ENCODE measurements at regions not wholly inside any gene's neighbourhood (a gene's known extent, or its start where the extent isn't known, plus 50 kb on each side); places are given as distances from the start of the nearest gene placed in this dataset.

GRCh38 chr2:9744256-9745004, 98.8 kb upstream of the TAF1B start:
- H3K27ac ChIP-seq = no peak overlapping the region
- no peaks in the 10 kb centered on the region for H3K36me3 ChIP-seq
- no peak overlapping the region for H3K4me3 ChIP-seq
- no peak for DNase-seq
- H3K4me1 ChIP-seq = peaks cover 0 to 4% (median 2%) of the 10 kb centered on the region in 6 donors
- peaks cover 0 to 10% (median 0%) of the 10 kb centered on the region in 7 donors for H3K27me3 ChIP-seq (replicated peaks in 1 of 7)
- intact Hi-C loops (cut with DNase I; ENCODE audit: low total_unique reads) = no loop called here
- 58 to 82% (median 75%) methylated on average over 12 of the region's 12 CpGs for whole genome bisulfite sequencing, 5 donors
- peaks cover 0 to 5% (median 0%) of the 10 kb centered on the region in 8 donors for H3K9me3 ChIP-seq
- no peak for TF ChIP-seq POLR2AphosphoS5 (IDR thresholded peaks at IDR 0.05)
- no peak for TF ChIP-seq POLR2A (IDR thresholded peaks at IDR 0.05)
- no peak for TF ChIP-seq CTCF (IDR thresholded peaks at IDR 0.05 in 8 of 11, conservative IDR thresholded peaks at IDR 0.05 in 3 of 11)

- intact Hi-C loops (cut with DNase I; ENCODE audit: low total_unique reads) = no loop called here
- 61 to 82% (median 79%) methylated on average over 3 of the region's 3 CpGs for WGBS, 5 donors
- DNase-seq = no peak
Observed at GRCh38 chr2:9745153-9745899, 97.9 kb upstream of the TAF1B start.

GRCh38 chr2:9747396-9747795, 95.9 kb upstream of the TAF1B start:
- Histone ChIP-seq H3K4me1 (peaks cover 0 to 3% (median 1%) of the 10 kb centered on the region in 6 donors), H3K36me3 (no peaks in the 10 kb centered on the region), H3K9me3 (peaks cover 0 to 5% (median 0%) of the 10 kb centered on the region in 8 donors), H3K27me3 (replicated peaks in 1 of 7) (peaks cover 0 to 12% (median 0%) of the 10 kb centered on the region in 7 donors), H3K27ac (no peak overlapping the region), H3K4me3 (no peak overlapping the region)
- 86 to 95% (median 89%) methylated on average over 4 of the region's 4 CpGs for WGBS, 5 donors
- no peak for DNase-seq
- TF ChIP-seq POLR2AphosphoS5 (IDR thresholded peaks at IDR 0.05) (no peak), POLR2A (IDR thresholded peaks at IDR 0.05) (no peak), CTCF (IDR thresholded peaks at IDR 0.05 in 8 of 11, conservative IDR thresholded peaks at IDR 0.05 in 3 of 11) (no peak)
- intact Hi-C loops (cut with DNase I; ENCODE audit: low total_unique reads) = no loop called here

More at GRCh38 chr2:9745153-9745899, 97.9 kb upstream of the TAF1B start:
- Histone ChIP-seq H3K36me3 (no peaks in the 10 kb centered on the region), H3K27me3 (replicated peaks in 1 of 7) (peaks cover 0 to 10% (median 0%) of the 10 kb centered on the region in 7 donors), H3K4me3 (no peak overlapping the region), H3K4me1 (no peaks in the 10 kb centered on the region), H3K27ac (no peak overlapping the region), H3K9me3 (peaks cover 0 to 5% (median 0%) of the 10 kb centered on the region in 8 donors)
- TF ChIP-seq POLR2AphosphoS5 (IDR thresholded peaks at IDR 0.05) (no peak), CTCF (IDR thresholded peaks at IDR 0.05 in 8 of 11, conservative IDR thresholded peaks at IDR 0.05 in 3 of 11) (no peak), POLR2A (IDR thresholded peaks at IDR 0.05) (no peak)

GRCh38 chr2:9748577-9748976, 94.7 kb upstream of the TAF1B start:
- H3K4me3 ChIP-seq = no peak overlapping the region
- H3K27ac ChIP-seq = no peak overlapping the region
- H3K27me3 ChIP-seq (replicated peaks in 1 of 7) = peaks cover 0 to 24% (median 0%) of the 10 kb centered on the region in 7 donors
- TF ChIP-seq POLR2A (IDR thresholded peaks at IDR 0.05) = no peak
- TF ChIP-seq CTCF (IDR thresholded peaks at IDR 0.05 in 8 of 11, conservative IDR thresholded peaks at IDR 0.05 in 3 of 11) = no peak
- TF ChIP-seq POLR2AphosphoS5 (IDR thresholded peaks at IDR 0.05) = no peak
- H3K36me3 ChIP-seq = no peaks in the 10 kb centered on the region
- DNase-seq = no peak
- 73 to 87% (median 83%) methylated on average over 6 of the region's 6 CpGs for WGBS, 5 donors
- intact Hi-C loops (cut with DNase I; ENCODE audit: low total_unique reads) = no loop called here
- peaks cover 0 to 5% (median 0%) of the 10 kb centered on the region in 8 donors for H3K9me3 ChIP-seq
- H3K4me1 ChIP-seq = peaks cover 0 to 14% (median 13%) of the 10 kb centered on the region in 6 donors
